ENCODE measurements at regions not wholly inside any gene's neighbourhood (a gene's known extent, or its start where the extent isn't known, plus 50 kb on each side); places are given as distances from the start of the nearest gene placed in this dataset.

GRCh38 chr5:133687212-133688061 lies 75.1 kb upstream of the FSTL4 start:
- DNase-seq (ENCODE audit: low read depth in 3 of 3) = no peak

GRCh38 chr5:133686566-133686965 lies 74.2 kb upstream of the FSTL4 start:
- no peak for DNase-seq (ENCODE audit: low read depth in 3 of 3)

DNA sequence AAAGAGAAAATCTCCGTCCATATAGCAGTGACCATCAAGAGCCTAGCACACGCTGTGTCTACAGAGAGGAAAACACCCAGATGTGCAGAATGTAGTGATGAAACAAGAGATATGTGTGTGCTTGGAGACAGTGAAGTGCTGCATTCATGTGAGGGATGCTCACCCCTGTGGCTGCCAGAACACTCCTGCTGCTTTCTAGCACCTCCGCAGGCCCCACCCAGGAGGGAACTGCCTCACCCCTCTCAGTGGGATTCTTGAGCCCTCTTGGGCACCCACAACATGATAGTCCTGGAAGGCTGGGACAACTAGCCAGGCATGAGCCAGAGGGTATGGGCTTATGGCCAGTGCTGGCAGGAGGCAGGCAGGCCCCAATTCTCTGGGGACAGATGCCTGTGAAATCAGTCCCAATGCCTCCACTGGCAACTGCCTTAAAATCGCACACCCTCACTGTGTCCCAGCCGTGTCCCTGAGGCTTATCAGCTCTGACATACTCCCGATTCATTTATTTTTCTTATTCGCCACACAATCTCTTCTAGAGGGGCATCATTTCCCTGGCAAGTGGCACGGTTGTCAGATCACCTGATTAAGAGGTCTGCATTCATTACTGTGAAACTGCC lies 73.2 kb upstream of the FSTL4 start:
- DNase-seq (ENCODE audit: low read depth in 3 of 3) = no peak

GRCh38 chr5:133683646-133684596 lies 71.6 kb upstream of the FSTL4 start:
- DNase-seq (ENCODE audit: low read depth in 3 of 3) = no peak

- no peak for DNase-seq (ENCODE audit: low read depth in 3 of 3)
These were observed 70.1 kb upstream of the FSTL4 start for GRCh38 chr5:133682451-133682850.

DNA sequence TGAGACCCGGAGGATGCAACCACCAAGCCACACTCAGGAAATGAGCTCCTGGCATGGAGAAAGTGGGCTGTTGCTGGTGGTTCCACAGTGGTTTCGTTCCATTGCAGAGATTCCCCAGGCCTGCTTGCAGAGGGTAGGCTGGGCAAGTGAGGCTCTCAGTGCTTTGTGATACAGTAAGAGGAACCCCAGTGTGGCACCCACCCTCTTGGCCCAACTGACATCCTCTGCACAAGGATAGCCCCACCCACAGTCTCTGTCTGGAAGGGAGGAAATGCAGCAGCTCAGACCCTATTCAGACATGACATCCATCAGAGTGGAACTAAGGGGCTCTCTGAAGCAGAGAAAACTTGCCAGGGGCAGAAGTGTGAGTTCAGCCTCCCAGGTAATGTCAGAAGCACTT lies 69.6 kb upstream of the FSTL4 start:
- DNase-seq (ENCODE audit: low read depth in 3 of 3) = no peak

GRCh38 chr5:133680830-133681565 lies 68.7 kb upstream of the FSTL4 start:
- DNase-seq (ENCODE audit: low read depth in 3 of 3) = no peak

DNA sequence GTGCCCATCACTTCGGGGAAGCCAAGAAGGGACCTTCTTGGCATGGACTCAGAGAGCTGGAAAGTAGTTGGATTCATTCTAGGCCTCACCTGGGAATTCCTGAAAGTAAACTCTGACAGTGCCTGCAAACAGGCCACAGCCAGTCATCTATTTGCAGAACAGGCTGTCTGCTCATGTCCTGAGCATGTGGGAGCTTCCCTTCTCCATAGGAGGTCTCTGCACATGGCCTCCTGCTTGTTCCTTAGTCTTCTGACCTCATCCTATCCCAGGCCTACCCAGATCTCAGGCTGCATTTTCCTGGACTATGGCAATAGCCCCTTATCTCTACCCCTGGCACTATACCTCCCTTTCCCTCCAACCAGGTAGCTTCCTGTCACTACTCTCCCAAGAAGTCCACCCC lies 67.2 kb upstream of the FSTL4 start:
- no peak for DNase-seq (ENCODE audit: low read depth in 3 of 3)

- DNase-seq (ENCODE audit: low read depth in 3 of 3) = no peak
These were observed 63.2 kb upstream of the FSTL4 start for GRCh38 chr5:133675376-133676154.

DNA sequence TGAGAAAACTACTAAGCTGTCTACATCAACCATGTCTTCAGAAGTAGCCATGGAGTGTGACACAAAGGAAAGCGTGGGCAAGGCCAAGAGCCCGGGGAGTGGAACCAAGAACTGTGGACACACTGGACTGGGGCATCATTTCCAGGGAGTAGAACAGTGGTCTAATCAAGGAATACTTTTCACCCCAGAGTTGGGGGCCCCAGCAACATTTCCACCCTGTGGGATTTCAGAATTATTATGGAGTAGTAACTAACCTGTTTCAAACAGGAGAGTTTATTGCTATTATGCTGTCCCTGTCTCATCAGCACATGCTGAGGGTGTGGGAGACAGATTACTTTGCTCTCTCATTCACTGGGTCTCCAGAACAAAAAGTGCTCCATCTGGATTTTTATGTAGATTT lies 58.0 kb upstream of the FSTL4 start:
- no peak for DNase-seq (ENCODE audit: low read depth in 3 of 3)

DNA sequence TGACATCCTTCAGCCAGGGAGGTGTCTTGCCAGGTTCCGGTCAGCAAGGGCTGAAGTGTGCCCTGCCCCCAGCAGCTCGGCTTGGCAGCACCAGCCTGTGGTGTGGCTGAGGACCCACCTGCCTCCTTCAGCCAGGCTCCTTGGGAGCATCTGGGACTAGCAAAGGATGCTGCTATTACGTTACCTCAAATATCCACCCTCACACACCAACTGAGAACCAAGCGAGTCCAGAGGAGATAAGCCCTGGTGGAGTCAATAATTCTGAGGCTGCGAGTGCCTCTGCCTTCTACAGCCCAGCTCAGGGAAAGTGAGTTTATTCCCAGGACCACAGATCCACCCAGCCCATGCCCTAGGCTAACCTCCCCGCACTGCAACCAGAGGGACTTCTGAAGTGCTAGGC lies 57.1 kb upstream of the FSTL4 start:
- DNase-seq (ENCODE audit: low read depth in 3 of 3) = no peak

DNA sequence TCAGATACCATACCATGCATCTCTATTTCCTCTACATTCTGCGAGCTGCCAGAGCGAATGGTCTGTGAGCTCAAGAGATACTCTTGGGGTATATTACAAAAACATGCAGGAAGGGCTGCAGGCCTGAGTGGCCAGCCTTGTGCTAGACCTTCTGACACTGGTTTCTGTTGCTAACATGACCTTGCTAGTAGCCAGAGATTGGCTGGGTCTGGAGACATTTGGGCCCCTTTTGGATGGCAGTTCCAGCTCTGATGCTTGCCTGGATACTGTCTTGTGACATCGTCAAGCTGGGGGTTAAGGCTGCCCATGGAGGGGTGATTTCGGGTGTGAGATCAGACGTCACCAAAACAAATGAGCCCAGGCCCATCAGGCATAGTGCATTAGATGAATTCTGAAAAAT lies 56.1 kb upstream of the FSTL4 start:
- DNase-seq (ENCODE audit: low read depth in 3 of 3) = no peak

DNA sequence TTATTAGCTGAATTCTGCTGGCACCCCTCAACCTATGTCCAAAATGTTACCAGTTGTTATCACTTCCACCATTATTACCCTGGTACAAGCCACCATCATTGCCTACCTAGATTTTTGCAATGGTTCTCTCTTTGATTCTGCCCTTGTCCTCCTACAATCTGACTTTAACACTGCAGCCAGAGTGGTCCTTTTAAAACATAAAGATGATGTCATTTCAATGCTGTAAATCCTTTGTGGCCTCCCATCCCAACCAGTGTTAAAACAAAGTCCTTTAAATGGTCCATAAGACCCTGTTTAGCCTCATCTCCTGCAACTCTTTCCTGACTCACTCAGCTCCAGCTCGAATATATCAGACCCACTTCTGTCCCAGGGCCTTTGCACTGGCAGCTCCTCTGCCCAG lies 54.9 kb upstream of the FSTL4 start:
- no peak for DNase-seq (ENCODE audit: low read depth in 3 of 3)

DNA sequence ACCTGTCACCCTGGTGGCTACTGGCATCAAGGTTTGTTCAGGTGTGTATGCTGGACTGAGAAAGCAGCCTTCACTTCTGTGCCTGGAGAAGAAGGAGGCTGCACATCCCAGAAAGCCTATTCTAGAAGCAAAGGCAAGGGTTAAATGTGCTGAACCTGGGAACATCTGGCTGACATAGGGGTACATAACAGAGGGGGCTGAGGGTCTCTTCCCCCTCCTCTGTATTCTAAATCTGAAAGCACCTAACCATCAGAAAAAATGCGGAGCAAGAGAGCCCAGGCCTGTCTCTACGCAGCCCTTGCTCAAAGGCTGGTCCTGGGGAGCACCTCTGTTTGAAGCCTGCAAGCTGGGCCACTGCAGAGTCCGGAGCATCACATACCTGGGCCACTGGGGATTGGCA lies 53.2 kb upstream of the FSTL4 start:
- DNase-seq (ENCODE audit: low read depth in 3 of 3) = no peak

DNA sequence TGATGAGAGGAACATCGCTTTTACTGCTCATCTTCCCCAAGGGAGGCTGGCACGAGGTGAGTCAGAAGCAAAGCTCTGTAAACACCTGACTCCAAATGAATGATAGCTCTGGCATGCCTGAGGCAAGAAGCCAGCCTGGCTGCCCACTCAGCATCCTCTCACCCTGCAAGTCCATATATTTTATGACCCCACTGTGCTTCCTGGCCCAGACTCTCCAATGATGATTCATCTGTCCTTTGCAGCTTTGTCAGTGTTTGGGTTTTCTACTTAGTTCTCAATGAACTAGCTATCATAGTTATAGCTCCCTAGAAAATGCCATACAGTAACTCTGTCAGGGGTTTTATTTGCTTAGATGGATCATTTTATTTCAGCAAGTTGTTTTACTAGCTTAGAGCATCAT lies 52.1 kb upstream of the FSTL4 start:
- no peak for DNase-seq (ENCODE audit: low read depth in 3 of 3)

DNA sequence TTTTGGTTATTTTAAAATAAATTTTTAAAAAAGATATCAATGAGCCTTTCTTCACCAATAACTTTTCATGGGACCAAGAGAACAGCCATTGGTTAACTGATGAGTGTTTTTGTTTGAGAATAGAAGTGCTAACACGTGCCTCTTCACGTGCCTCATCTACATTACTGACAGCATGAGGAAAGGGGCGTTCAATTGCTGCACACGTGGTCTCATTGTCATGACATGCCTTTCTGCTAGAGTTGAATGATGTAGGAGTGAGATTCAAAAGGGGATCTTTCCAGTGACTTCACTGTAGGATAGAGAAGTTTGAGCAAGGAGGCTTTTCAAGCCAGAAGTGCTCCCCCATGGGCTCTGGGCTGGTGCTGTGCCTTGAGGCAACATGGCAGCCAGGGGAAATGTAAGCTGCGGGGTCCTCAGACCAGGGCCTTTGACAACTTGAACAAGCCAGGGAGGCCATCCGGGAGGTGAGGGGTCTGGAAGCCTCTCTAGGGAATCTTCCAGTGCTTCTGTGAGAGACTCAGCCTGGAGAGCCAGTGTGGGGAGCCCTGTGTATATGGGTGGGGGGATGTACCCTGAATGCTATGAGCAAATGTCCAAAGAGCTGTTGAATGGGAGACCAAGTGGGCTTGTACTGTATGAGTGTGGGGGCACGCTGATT lies 51.2 kb upstream of the FSTL4 start:
- DNase-seq (ENCODE audit: low read depth in 3 of 3) = no peak

- no peak for DNase-seq (ENCODE audit: low read depth in 3 of 3)
These were observed 50.2 kb upstream of the FSTL4 start for GRCh38 chr5:133662578-133662977.
